Activated CD4-positive, alpha-beta T cell treated with anti-CD3 and anti-CD28 coated beads, Interleukin-2, amount 10 ng/mL, durations not matched to agents 7 days and 5 days (primary cell): ENCODE measurements at regions not wholly inside any gene's neighbourhood (a gene's known extent, or its start where the extent isn't known, plus 50 kb on each side); places are given as distances from the start of the nearest gene placed in this dataset.

Experiments used
- CTCF ChIA-PET: fragments of 350-600 bp; sonication (Branson Sonifier 250); formaldehyde crosslinking; loops from one replicate; lab custom pipeline; 2021; ENCODE audit warnings: antibody characterized with exemption; lab: Charles Lee
- POLR2A ChIA-PET: fragments of 350-600 bp; sonication (Branson Sonifier 250); formaldehyde crosslinking; loops from one replicate; lab custom pipeline; 2021; ENCODE audit warnings: antibody characterized with exemption; lab: Charles Lee
- DNase-seq: peaks from one replicate; pipeline ENCODE4 v3.0.0-alpha.2; 2020
- H3K27ac Mint-ChIP-seq: one replicate; pipeline ENCODE4 v1.8.0; 2021; ENCODE audit warnings: mild to moderate bottlenecking, moderate library complexity, mixed read lengths
- H3K27me3 Mint-ChIP-seq: one replicate; pipeline ENCODE4 v1.8.0; 2021; ENCODE audit warnings: mixed read lengths
- H3K36me3 Mint-ChIP-seq: one replicate; pipeline ENCODE4 v1.8.0; 2021; ENCODE audit warnings: low read depth, mixed read lengths
- H3K4me1 Mint-ChIP-seq: one replicate; pipeline ENCODE4 v1.8.0; 2021; ENCODE audit warnings: mixed read lengths
- H3K4me3 Mint-ChIP-seq: one replicate; pipeline ENCODE4 v1.8.0; 2021; ENCODE audit warnings: mild to moderate bottlenecking, moderate library complexity, mixed read lengths
- H3K9me3 Mint-ChIP-seq: one replicate; pipeline ENCODE4 v1.8.0; 2021; ENCODE audit warnings: mixed read lengths

DNA sequence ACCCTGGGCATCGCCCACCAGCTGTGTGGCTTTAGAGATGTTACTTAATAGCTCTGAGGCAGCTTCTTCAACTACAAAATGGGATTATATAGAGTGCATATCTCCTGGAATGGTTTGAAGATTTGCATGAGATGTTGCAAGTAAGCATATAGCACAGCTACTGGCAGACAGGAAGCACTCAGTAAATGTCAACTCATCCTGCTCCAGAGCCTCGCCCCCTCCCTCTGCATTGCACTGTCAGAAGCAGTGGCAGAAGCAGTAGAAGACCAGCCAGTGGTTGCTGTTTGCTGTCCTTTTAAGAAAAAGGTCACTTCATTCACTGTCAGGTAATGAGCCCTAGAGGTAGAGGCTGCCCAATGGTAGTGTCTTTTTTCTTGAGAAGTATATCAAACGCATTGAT is 180.0 kb upstream of the GHITM start:
- ChIA-PET CTCF (no interaction called here), POLR2A (no interaction called here)
- Mint-ChIP-seq H3K4me1 (no peaks in the 10 kb centered on the region), H3K9me3 (no peaks in the 10 kb centered on the region), H3K36me3 (no peaks in the 10 kb centered on the region), H3K27me3 (peaks cover 3% of the 10 kb centered on the region), H3K4me3 (no peak overlapping the region), H3K27ac (no peak overlapping the region)
- DNase-seq: no peak

DNA sequence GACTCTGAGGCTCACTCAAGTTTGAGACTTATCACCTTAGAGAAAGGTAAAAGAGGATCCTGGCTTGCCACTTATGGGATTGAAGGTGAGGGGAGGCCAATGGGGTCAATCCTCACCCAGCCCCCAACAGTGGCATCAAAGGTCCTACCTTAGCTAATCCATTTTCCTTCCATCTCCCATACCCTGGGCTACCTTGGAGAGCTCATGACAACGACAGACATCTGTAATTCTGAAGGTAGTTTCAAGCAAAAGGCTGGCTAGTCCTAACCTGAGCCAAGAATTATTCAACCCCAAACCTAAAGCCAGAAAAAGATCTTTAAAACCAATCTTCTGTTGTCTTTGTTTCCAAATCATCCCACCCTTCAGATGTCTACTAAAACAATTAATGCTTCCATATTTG is 179.2 kb upstream of the GHITM start:
- Mint-ChIP-seq H3K27me3 (peaks cover 3% of the 10 kb centered on the region), H3K4me1 (no peaks in the 10 kb centered on the region), H3K9me3 (no peaks in the 10 kb centered on the region), H3K4me3 (no peak overlapping the region), H3K27ac (no peak overlapping the region), H3K36me3 (no peaks in the 10 kb centered on the region)
- DNase-seq: no peak
- ChIA-PET POLR2A (no interaction called here), CTCF (no interaction called here)

DNA sequence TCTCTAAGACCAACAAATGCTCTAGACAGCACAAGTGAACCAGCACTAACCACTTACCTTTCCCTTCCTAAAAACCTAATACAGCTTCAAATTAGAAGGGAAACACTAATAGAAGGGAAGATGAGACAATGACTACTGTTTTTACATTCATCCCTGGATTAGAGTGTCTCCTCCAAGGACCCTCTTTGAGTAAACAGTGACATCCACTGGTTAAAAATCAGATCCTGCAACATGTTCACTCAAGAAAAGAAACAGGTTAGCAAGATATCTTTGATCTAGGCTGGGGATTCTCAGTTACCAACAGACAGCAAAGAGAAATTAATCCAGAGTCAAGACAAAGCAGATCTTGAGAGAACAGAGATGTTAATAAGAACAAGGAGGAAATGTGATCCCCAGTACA is 177.7 kb upstream of the GHITM start:
- ChIA-PET CTCF (no interaction called here), POLR2A (no interaction called here)
- Mint-ChIP-seq H3K4me3 (no peak overlapping the region), H3K9me3 (no peaks in the 10 kb centered on the region), H3K27ac (no peak overlapping the region), H3K4me1 (no peaks in the 10 kb centered on the region), H3K27me3 (peaks cover 3% of the 10 kb centered on the region), H3K36me3 (no peaks in the 10 kb centered on the region)
- no peak for DNase-seq

DNA sequence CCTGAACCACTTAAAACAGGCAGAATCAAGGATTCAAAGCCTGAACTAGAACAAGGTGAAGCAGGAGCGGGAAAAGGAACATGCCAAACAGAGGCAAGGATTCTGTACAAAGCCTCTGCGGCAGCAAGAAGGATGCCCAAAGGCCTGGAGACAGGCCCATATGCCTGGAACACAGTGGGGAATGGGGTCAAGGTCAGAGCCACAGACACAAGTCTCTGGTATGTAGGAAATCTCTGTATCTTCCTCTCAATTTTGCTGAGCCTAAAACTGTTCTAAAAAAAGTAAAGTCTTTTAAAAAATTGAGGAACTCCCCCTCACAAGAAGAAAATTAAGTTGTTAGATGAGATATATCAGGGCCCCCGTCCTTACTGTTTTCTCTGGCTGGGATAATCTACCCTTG is 175.9 kb upstream of the GHITM start:
- no peak for DNase-seq
- Mint-ChIP-seq H3K36me3 (no peaks in the 10 kb centered on the region), H3K27me3 (peaks cover 3% of the 10 kb centered on the region), H3K27ac (no peak overlapping the region), H3K4me1 (no peaks in the 10 kb centered on the region), H3K9me3 (no peaks in the 10 kb centered on the region), H3K4me3 (no peak overlapping the region)
- POLR2A ChIA-PET: no interaction called here
- CTCF ChIA-PET: no interaction called here

DNA sequence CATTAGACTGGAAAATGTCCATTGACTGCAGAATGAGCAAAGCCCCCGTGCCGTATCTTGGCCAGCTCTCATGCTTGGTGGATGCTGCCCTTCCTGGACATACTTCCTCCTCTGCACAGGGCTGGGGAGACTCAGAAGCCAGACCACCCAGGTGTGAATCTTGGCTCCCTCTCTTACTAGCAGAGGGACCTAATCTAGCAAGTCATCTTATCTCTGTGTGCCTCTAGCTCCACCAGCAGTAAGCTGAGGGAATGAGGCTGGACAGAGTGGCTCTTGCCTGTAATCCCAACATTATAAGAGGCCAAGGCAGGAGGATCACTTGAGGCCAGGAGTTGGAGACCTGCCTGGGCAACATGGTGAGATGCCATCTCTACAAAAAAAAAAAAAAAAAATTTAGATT is 173.8 kb upstream of the GHITM start:
- Mint-ChIP-seq H3K9me3 (no peaks in the 10 kb centered on the region), H3K4me1 (no peaks in the 10 kb centered on the region), H3K27me3 (peaks cover 3% of the 10 kb centered on the region), H3K36me3 (no peaks in the 10 kb centered on the region), H3K27ac (no peak overlapping the region), H3K4me3 (no peak overlapping the region)
- DNase-seq: no peak
- ChIA-PET POLR2A (no interaction called here), CTCF (interaction anchor here (0.6 kb wide), 1 partner anchor 818 kb away, joined by 3 read pairs; no protein-coding TSS in a partner anchor)

- no peak overlapping the region for H3K27ac Mint-ChIP-seq
- H3K4me3 Mint-ChIP-seq: no peak overlapping the region
- POLR2A ChIA-PET: no interaction called here
- DNase-seq: no peak
- peaks cover 3% of the 10 kb centered on the region for H3K27me3 Mint-ChIP-seq
- no peaks in the 10 kb centered on the region for H3K9me3 Mint-ChIP-seq
- CTCF ChIA-PET: no interaction called here
- no peaks in the 10 kb centered on the region for H3K36me3 Mint-ChIP-seq
- no peaks in the 10 kb centered on the region for H3K4me1 Mint-ChIP-seq
These were observed 171.3 kb upstream of the GHITM start for GRCh38 chr10:83968052-83968451.

DNA sequence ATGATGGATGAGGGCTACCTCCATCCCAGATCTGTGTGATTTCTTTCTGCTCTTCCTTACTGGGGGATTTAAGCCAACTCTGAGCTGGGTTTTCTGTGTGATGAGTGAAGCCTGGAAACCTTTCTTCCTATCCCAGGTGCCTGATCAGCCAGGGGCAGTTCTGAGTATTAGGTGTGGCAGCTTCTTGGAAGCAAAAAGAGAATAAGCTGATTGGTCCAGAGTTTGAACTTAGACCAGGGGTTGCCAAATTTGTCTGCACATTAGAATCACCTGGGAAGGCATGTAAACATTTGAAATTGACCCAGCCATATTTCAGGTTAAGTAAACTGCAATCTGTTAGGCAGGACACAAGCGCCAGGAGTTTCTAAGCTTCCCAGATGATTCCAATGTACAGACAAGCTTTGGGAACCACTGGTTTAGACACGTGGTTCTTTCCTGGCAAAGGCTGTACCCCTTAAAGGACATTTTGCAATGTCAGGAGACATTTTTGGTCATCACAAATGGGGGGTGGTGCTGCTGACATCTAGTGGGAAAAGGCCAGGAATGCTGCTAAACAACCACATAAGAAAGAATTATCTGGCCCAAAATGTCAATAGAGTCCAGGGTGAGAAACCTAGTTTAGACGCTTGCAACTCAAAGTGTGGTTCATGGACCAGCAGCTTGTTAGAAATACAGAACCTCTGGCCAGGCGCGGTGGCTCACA is 160.5 kb upstream of the GHITM start:
- Mint-ChIP-seq H3K27me3 (no peaks in the 10 kb centered on the region), H3K4me3 (no peak overlapping the region), H3K36me3 (no peaks in the 10 kb centered on the region), H3K9me3 (no peaks in the 10 kb centered on the region), H3K27ac (no peak overlapping the region), H3K4me1 (no peaks in the 10 kb centered on the region)
- POLR2A ChIA-PET: no interaction called here
- CTCF ChIA-PET: no interaction called here
- DNase-seq: no peak

DNA sequence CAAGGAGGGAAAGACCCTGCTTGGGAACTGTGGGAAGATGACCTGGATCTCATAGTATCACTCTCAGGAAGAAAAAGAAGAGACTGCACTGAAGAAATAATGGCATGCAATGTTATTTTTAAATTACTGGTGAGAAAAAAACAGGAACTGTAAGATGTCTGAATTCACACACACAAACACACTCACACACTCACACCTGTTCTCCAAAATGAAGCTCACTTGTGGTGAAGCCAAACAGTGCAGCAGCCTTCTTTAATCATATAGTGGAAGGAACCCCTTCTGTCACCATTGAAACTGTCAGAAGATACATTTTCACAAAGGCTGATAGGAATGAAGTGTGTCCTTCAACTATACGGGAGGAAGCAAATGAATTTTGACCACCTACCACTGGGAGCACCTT is 156.5 kb upstream of the GHITM start:
- CTCF ChIA-PET: no interaction called here
- POLR2A ChIA-PET: no interaction called here
- H3K27me3 Mint-ChIP-seq: peaks cover 2% of the 10 kb centered on the region

GRCh38 chr10:83983578-83984255 is 155.6 kb upstream of the GHITM start:
- ChIA-PET CTCF (no interaction called here), POLR2A (no interaction called here)
- H3K4me1 Mint-ChIP-seq: no peaks in the 10 kb centered on the region
- no peak overlapping the region for H3K4me3 Mint-ChIP-seq
- H3K27ac Mint-ChIP-seq: no peak overlapping the region
- H3K27me3 Mint-ChIP-seq: peaks cover 2% of the 10 kb centered on the region
- no peaks in the 10 kb centered on the region for H3K9me3 Mint-ChIP-seq
- DNase-seq: no peak
- H3K36me3 Mint-ChIP-seq: no peaks in the 10 kb centered on the region

More for the DNA sequence above, 156.5 kb upstream of the GHITM start:
- no peaks in the 10 kb centered on the region for H3K4me1 Mint-ChIP-seq
- no peaks in the 10 kb centered on the region for H3K36me3 Mint-ChIP-seq
- H3K27ac Mint-ChIP-seq: no peak overlapping the region
- no peak overlapping the region for H3K4me3 Mint-ChIP-seq
- DNase-seq: no peak
- no peaks in the 10 kb centered on the region for H3K9me3 Mint-ChIP-seq

- Mint-ChIP-seq H3K4me3 (no peak overlapping the region), H3K27ac (no peak overlapping the region), H3K27me3 (peaks cover 2% of the 10 kb centered on the region), H3K9me3 (no peaks in the 10 kb centered on the region), H3K36me3 (no peaks in the 10 kb centered on the region), H3K4me1 (no peaks in the 10 kb centered on the region)
- ChIA-PET POLR2A (no interaction called here), CTCF (no interaction called here)
- no peak for DNase-seq
These were observed 155.1 kb upstream of the GHITM start for GRCh38 chr10:83984256-83984640.

- H3K4me1 Mint-ChIP-seq: no peaks in the 10 kb centered on the region
- no peaks in the 10 kb centered on the region for H3K36me3 Mint-ChIP-seq
- CTCF ChIA-PET: no interaction called here
- no peak overlapping the region for H3K4me3 Mint-ChIP-seq
- POLR2A ChIA-PET: no interaction called here
- H3K27me3 Mint-ChIP-seq: peaks cover 2% of the 10 kb centered on the region
- no peaks in the 10 kb centered on the region for H3K9me3 Mint-ChIP-seq
- H3K27ac Mint-ChIP-seq: no peak overlapping the region
- no peak for DNase-seq
These were observed 152.5 kb upstream of the GHITM start for GRCh38 chr10:83986800-83987199.

- H3K27me3 Mint-ChIP-seq: peaks cover 2% of the 10 kb centered on the region
- no peaks in the 10 kb centered on the region for H3K36me3 Mint-ChIP-seq
- H3K4me1 Mint-ChIP-seq: no peaks in the 10 kb centered on the region
- H3K4me3 Mint-ChIP-seq: no peak overlapping the region
- no peaks in the 10 kb centered on the region for H3K9me3 Mint-ChIP-seq
- H3K27ac Mint-ChIP-seq: no peak overlapping the region
- ChIA-PET POLR2A (no interaction called here), CTCF (no interaction called here)
- DNase-seq: no peak
These were observed 152.1 kb upstream of the GHITM start for GRCh38 chr10:83987216-83987615.

GRCh38 chr10:83988435-83988834 is 150.9 kb upstream of the GHITM start:
- Mint-ChIP-seq H3K9me3 (no peaks in the 10 kb centered on the region), H3K27ac (no peak overlapping the region), H3K4me1 (no peaks in the 10 kb centered on the region), H3K36me3 (no peaks in the 10 kb centered on the region), H3K4me3 (no peak overlapping the region), H3K27me3 (peaks cover 2% of the 10 kb centered on the region)
- no peak for DNase-seq
- ChIA-PET CTCF (no interaction called here), POLR2A (no interaction called here)

- Mint-ChIP-seq H3K27me3 (peaks cover 2% of the 10 kb centered on the region), H3K36me3 (no peaks in the 10 kb centered on the region), H3K4me3 (no peak overlapping the region), H3K4me1 (no peaks in the 10 kb centered on the region), H3K9me3 (no peaks in the 10 kb centered on the region), H3K27ac (no peak overlapping the region)
- CTCF ChIA-PET: no interaction called here
- DNase-seq: no peak
- POLR2A ChIA-PET: no interaction called here
These were observed 149.2 kb upstream of the GHITM start for GRCh38 chr10:83990126-83990525.
